CD14-positive monocyte (primary cell): ENCODE measurements at regions not wholly inside any gene's neighbourhood (a gene's known extent, or its start where the extent isn't known, plus 50 kb on each side); places are given as distances from the start of the nearest gene placed in this dataset.

Experiments
- DNase-seq, 3 donors: peaks; one replicate each; pipeline ENCODE4 v3.0.0-alpha.2; 2011 to 2022
- H2AFZ ChIP-seq: 2 replicates; pipeline ENCODE4 v1.6.0; 2012; ENCODE audit warnings: mild to moderate bottlenecking, low read depth, low read length, inconsistent platforms; ENCODE audit not compliant: insufficient read depth, poor library complexity, severe bottlenecking
- H3K27ac ChIP-seq, 2 donors: 1 replicate in 1 of 2; 2 replicates in 1 of 2; pipeline ENCODE4 v1.5.1; 2012 to 2013; ENCODE audit warnings: low read length in 2 of 2, control low read depth in 1 of 2, inconsistent platforms in 1 of 2, low read depth in 1 of 2, mild to moderate bottlenecking in 1 of 2
- H3K27me3 ChIP-seq, 2 donors: one replicate each; pipeline versions ENCODE4 v1.6.0 to v1.6.1; 2011 to 2013; ENCODE audit warnings: low read length in 2 of 2; ENCODE audit not compliant: control insufficient read depth in 2 of 2, insufficient read depth in 2 of 2
- H3K36me3 ChIP-seq, 2 donors: replicated peaks in 1 of 2; 1 replicate in 1 of 2; 2 replicates in 1 of 2; pipeline versions ENCODE4 v1.5.1 to v1.6.1; 2012 to 2013; ENCODE audit warnings: low read length in 2 of 2, control low read depth in 1 of 2, inconsistent platforms in 1 of 2, mild to moderate bottlenecking in 1 of 2; ENCODE audit not compliant: insufficient read depth in 2 of 2, control insufficient read depth in 1 of 2
- H3K4me1 ChIP-seq, 2 donors: 1 replicate in 1 of 2; 2 replicates in 1 of 2; pipeline versions ENCODE4 v1.5.1 to v1.6.1; 2012 to 2013; ENCODE audit warnings: low read length in 2 of 2, control low read depth in 1 of 2, inconsistent platforms in 1 of 2, mild to moderate bottlenecking in 1 of 2, moderate library complexity in 1 of 2; ENCODE audit not compliant: insufficient read depth in 2 of 2, control insufficient read depth in 1 of 2
- H3K4me2 ChIP-seq: replicated peaks from 2 replicates; pipeline ENCODE3; 2012; ENCODE audit warnings: low read length, moderate library complexity, mild to moderate bottlenecking; ENCODE audit not compliant: poor library complexity, severe bottlenecking; ENCODE audit errors: extremely low read depth
- H3K4me3 ChIP-seq, 3 experiments: fragments of 200-600 bp in 1 of 3; sonication (generic) in 1 of 3; replicated peaks in 1 of 3; 1 replicate in 2 of 3; 2 replicates in 1 of 3; pipeline ENCODE4 v1.5.1; 2011 to 2013; ENCODE audit warnings: low read length in 3 of 3, mild to moderate bottlenecking in 3 of 3, control low read depth in 2 of 3, low read depth in 2 of 3, inconsistent platforms in 1 of 3, moderate library complexity in 1 of 3
- H3K79me2 ChIP-seq: 2 replicates; pipeline ENCODE4 v1.6.0; 2012; ENCODE audit warnings: mild to moderate bottlenecking, control low read depth, inconsistent platforms, low read length, moderate library complexity; ENCODE audit not compliant: insufficient read depth
- H3K9ac ChIP-seq: 2 replicates; pipeline ENCODE4 v1.6.0; 2017; ENCODE audit warnings: low read length, mild to moderate bottlenecking; ENCODE audit not compliant: insufficient read depth, poor library complexity, severe bottlenecking
- H3K9me3 ChIP-seq, 2 donors: replicated peaks in 1 of 2; 1 replicate in 1 of 2; 2 replicates in 1 of 2; pipeline versions ENCODE4 v1.5.1 to v1.6.1; 2012 to 2013; ENCODE audit warnings: low read length in 2 of 2, control low read depth in 1 of 2; ENCODE audit not compliant: control insufficient read depth in 1 of 2, insufficient read depth in 1 of 2
- H4K20me1 ChIP-seq: 2 replicates; pipeline ENCODE4 v1.6.0; 2012; ENCODE audit warnings: mild to moderate bottlenecking, low read length, control low read depth, moderate library complexity; ENCODE audit not compliant: insufficient read depth
- H3K27ac Mint-ChIP-seq, 7 donors: one replicate each; pipeline ENCODE4 v1.8.0; 2020; ENCODE audit warnings: mild to moderate bottlenecking in 7 of 7, mixed read lengths in 7 of 7, moderate library complexity in 6 of 7, inconsistent platforms in 2 of 7
- H3K27me3 Mint-ChIP-seq, 3 donors: one replicate each; pipeline ENCODE4 v1.8.0; 2021 to 2022; ENCODE audit warnings: low read depth in 3 of 3, mild to moderate bottlenecking in 3 of 3, mixed read lengths in 3 of 3, moderate library complexity in 3 of 3, inconsistent platforms in 1 of 3
- H3K36me3 Mint-ChIP-seq, 2 donors: one replicate each; pipeline ENCODE4 v1.8.0; 2020; ENCODE audit warnings: mixed read lengths in 2 of 2, inconsistent platforms in 1 of 2, mild to moderate bottlenecking in 1 of 2
- H3K4me1 Mint-ChIP-seq: one replicate; pipeline ENCODE4 v1.8.0; 2020; ENCODE audit warnings: mild to moderate bottlenecking, mixed read lengths
- H3K4me3 Mint-ChIP-seq, 2 donors: one replicate each; pipeline ENCODE4 v1.8.0; 2020; ENCODE audit warnings: mild to moderate bottlenecking in 2 of 2, mixed read lengths in 2 of 2, moderate library complexity in 1 of 2
- H3K9me3 Mint-ChIP-seq, 7 donors: one replicate each; pipeline ENCODE4 v1.8.0; 2020 to 2022; ENCODE audit warnings: mixed read lengths in 7 of 7, mild to moderate bottlenecking in 6 of 7, moderate library complexity in 6 of 7, inconsistent platforms in 2 of 7
- CTCF ChIP-seq: fragments of 200-600 bp; IDR thresholded peaks from one replicate; pipeline ENCODE4 v1.8.0; 2022; ENCODE audit warnings: antibody characterized with exemption, mild to moderate bottlenecking
- WGBS: methylation state at CpG from one replicate; pipeline ENCODE4 v1.1.5; 2013; ENCODE audit warnings: missing lambda C conversion rate; ENCODE audit not compliant: insufficient coverage; 5-methylcytosine and 5-hydroxymethylcytosine counted together
- intact Hi-C, 2 donors: fragments of 100-400 bp; cut with micrococcal nuclease; formaldehyde crosslinking; loops; one replicate each; pipeline versions ENCODE4 v1.15.0 to v1.15.1; 2023

GRCh38 chrX:110436523-110436922, 77.9 kb downstream of the RTL9 start:
- no peaks in the 10 kb centered on the region for H3K79me2 ChIP-seq
- Mint-ChIP-seq H3K36me3 (no peaks in the 10 kb centered on the region), H3K27ac (no peak overlapping the region), H3K4me1 (peaks cover 6% of the 10 kb centered on the region), H3K9me3 (no peaks in the 10 kb centered on the region), H3K4me3 (no peak overlapping the region), H3K27me3 (peaks cover 0 to 4% (median 3%) of the 10 kb centered on the region in 3 donors)
- intact Hi-C loops, result no loop called here
- no peaks in the 10 kb centered on the region for H3K9me3 ChIP-seq
- H3K4me2 ChIP-seq, result no peak overlapping the region
- no peak for TF ChIP-seq CTCF
- peaks cover 0 to 4% of the 10 kb centered on the region in 2 donors for H3K27me3 ChIP-seq
- H3K9ac ChIP-seq, result no peak overlapping the region
- no peak overlapping the region for H2AFZ ChIP-seq
- H3K27ac ChIP-seq, result no peak overlapping the region
- no peaks in the 10 kb centered on the region for H3K36me3 ChIP-seq
- H3K4me1 ChIP-seq, result no peaks in the 10 kb centered on the region
- no peak overlapping the region for H3K4me3 ChIP-seq
- no peaks in the 10 kb centered on the region for H4K20me1 ChIP-seq
- no peak for DNase-seq

GRCh38 chrX:110437686-110438085, 79.0 kb downstream of the RTL9 start:
- H3K4me1 ChIP-seq, result no peaks in the 10 kb centered on the region
- Mint-ChIP-seq H3K4me3 (no peak overlapping the region), H3K27me3 (peaks cover 1 to 4% (median 3%) of the 10 kb centered on the region in 3 donors), H3K36me3 (no peaks in the 10 kb centered on the region), H3K9me3 (no peaks in the 10 kb centered on the region), H3K4me1 (peaks cover 6% of the 10 kb centered on the region), H3K27ac (no peak overlapping the region)
- no peaks in the 10 kb centered on the region for H3K36me3 ChIP-seq
- no peaks in the 10 kb centered on the region for H3K9me3 ChIP-seq
- no peak for TF ChIP-seq CTCF
- H3K27ac ChIP-seq, result no peak overlapping the region
- no peak overlapping the region for H3K9ac ChIP-seq
- no peak for DNase-seq
- no peaks in the 10 kb centered on the region for H4K20me1 ChIP-seq
- no peak overlapping the region for H3K4me2 ChIP-seq
- intact Hi-C loops, result no loop called here
- no CpG with 5 or more reads among the region's 2 CpGs for WGBS
- no peak overlapping the region for H2AFZ ChIP-seq
- no peak overlapping the region for H3K4me3 ChIP-seq
- no peaks in the 10 kb centered on the region for H3K79me2 ChIP-seq
- peaks cover 0 to 4% of the 10 kb centered on the region in 2 donors for H3K27me3 ChIP-seq
